ENCODE measurements at regions not wholly inside any gene's neighbourhood (a gene's known extent, or its start where the extent isn't known, plus 50 kb on each side); places are given as distances from the start of the nearest gene placed in this dataset.

DNA sequence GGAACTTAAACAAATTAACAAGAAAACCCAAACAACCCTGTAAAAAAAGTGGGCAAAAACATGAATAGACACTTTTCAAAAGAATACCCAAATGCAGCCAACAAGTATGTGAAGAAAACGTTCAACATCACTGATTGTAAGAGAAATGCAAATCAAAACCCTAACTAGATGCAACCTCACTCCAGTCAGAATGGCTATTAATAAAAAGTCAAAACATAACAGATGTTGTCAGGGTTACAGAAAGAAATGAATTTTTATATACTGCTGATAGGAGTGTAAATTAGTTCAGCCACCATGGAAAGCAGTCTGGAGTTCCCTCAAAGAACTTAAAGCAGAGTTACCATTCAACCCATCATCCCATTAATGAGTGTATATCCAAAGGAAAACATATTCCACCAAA lies 479.0 kb downstream of the MTRR start:
- no peak overlapping the region for H3K4me3 ChIP-seq (ENCODE audit: low read depth, poor library complexity, severe bottlenecking)
- intact Hi-C loops (cut with DNase I; ENCODE audit: low total_unique reads) = no loop called here
- no peak for TF ChIP-seq POLR2A (IDR thresholded peaks at IDR 0.05)
- TF ChIP-seq, protein P1, sequence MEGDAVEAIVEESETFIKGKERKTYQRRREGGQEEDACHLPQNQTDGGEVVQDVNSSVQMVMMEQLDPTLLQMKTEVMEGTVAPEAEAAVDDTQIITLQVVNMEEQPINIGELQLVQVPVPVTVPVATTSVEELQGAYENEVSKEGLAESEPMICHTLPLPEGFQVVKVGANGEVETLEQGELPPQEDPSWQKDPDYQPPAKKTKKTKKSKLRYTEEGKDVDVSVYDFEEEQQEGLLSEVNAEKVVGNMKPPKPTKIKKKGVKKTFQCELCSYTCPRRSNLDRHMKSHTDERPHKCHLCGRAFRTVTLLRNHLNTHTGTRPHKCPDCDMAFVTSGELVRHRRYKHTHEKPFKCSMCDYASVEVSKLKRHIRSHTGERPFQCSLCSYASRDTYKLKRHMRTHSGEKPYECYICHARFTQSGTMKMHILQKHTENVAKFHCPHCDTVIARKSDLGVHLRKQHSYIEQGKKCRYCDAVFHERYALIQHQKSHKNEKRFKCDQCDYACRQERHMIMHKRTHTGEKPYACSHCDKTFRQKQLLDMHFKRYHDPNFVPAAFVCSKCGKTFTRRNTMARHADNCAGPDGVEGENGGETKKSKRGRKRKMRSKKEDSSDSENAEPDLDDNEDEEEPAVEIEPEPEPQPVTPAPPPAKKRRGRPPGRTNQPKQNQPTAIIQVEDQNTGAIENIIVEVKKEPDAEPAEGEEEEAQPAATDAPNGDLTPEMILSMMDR (IDR thresholded peaks at IDR 0.05) = no peak
- no peak for DNase-seq (ENCODE audit: low spot score in 2 of 2)
- 40 to 56% methylated on average over 1 of the region's 1 CpG for WGBS, 2 donors

DNA sequence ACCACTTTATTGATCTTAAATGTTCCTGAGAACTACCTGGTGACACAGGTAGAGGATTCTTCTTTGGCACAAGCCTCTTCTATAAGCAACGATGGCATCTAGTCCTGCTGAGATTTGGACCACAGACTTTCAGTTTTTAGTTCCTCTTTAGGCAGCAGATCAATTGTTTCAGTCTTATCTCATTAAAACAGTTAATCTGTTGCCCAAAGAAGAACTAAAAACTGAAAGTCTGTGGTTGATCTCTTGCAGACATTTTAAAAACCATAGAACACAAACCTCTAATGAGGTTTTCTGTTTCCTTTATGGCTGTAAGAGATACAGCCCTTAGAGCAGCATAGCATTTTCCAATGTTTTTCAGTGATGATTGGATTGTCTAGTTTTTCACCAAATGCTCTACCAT lies 480.9 kb downstream of the MTRR start:
- no peak for TF ChIP-seq POLR2A (IDR thresholded peaks at IDR 0.05)
- TF ChIP-seq, protein P1 (IDR thresholded peaks at IDR 0.05) = no peak
- WGBS, 2 donors = 62 to 70% methylated on average over 1 of the region's 1 CpG
- intact Hi-C loops (cut with DNase I; ENCODE audit: low total_unique reads) = no loop called here
- no peak for DNase-seq (ENCODE audit: low spot score in 2 of 2)
- H3K4me3 ChIP-seq (ENCODE audit: low read depth, poor library complexity, severe bottlenecking) = no peak overlapping the region

DNA sequence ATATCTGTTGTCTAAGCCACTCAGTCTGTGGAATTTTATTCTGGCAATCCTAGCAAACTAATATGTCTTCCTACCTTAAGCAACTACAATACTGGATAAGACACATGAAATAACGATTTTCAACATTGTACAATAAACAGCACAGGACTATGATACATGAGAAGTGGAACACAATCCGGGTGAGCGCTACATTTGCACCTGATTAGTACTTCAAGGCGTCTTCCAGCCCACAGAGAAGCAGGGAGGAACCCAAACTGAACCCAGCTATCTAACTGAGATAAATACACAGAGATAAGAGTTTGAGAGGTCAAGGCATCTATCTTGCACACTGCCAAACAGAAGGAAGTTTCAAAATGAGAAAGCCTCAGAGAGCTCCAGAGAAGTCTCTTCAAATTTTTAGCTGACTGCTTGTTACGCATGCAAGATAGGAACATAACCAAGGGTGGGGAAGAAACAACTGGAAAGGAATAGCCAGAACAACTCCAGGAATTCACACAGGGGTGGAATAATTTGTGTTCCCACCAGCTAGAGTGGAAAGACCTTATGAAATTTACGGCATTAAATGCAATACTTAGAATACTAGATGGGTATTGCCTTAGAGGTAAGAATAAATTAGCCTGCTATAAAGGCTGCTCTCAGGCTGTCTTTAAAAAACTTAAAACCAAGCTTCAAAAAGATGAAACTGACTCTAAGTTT lies 481.8 kb downstream of the MTRR start:
- intact Hi-C loops (cut with DNase I; ENCODE audit: low total_unique reads) = no loop called here
- TF ChIP-seq, protein P1 (IDR thresholded peaks at IDR 0.05) = no peak
- no peak for TF ChIP-seq POLR2A (IDR thresholded peaks at IDR 0.05)
- DNase-seq (ENCODE audit: low spot score in 2 of 2) = no peak
- WGBS, 2 donors = 85 to 87% methylated on average over 6 of the region's 6 CpGs
- no peak overlapping the region for H3K4me3 ChIP-seq (ENCODE audit: low read depth, poor library complexity, severe bottlenecking)

DNA sequence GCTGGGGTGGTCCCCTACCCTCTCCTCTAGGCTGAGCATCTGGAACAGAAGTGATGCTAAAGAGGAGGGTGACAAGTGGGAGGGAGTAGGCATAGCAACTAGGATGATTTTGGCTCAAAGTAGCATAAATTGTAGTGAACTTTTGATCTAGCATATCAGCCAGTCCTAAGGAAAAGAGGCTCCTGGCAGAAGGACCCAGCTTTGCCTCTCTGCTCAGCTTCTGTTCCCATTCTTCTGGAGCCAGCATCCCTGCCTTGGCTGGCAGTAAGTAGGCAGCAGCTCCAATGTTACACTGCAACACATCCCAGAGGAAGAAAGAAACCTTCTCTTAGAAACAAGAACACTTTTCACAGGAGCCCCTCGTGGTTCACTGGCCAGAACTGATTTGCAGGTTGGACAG lies 487.0 kb downstream of the MTRR start:
- WGBS, 2 donors = 50 to 59% methylated on average over 1 of the region's 1 CpG
- intact Hi-C loops (cut with DNase I; ENCODE audit: low total_unique reads) = no loop called here
- no peak for TF ChIP-seq POLR2A (IDR thresholded peaks at IDR 0.05)
- TF ChIP-seq, protein P1 (IDR thresholded peaks at IDR 0.05) = no peak
- no peak for DNase-seq (ENCODE audit: low spot score in 2 of 2)
- no peak overlapping the region for H3K4me3 ChIP-seq (ENCODE audit: low read depth, poor library complexity, severe bottlenecking)

DNA sequence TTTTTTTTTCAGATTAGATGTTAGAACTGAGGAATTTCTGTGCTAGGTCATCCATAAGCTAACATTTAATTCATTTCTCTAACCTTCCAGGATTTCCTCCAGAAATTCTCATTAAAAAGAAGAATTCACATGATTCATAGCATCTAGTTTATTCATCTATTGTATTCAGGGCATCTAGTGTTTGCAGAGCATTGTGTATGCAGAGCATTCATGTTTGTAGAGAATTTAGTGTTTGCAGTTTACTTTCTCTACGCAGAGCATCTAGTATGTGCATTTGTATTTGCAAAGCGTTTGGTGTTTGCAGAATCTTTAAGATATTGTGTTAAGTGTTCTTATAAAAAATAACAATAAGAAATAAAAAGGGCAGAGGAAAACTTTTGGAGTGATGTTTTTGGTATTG lies 491.1 kb downstream of the MTRR start:
- intact Hi-C loops (cut with DNase I; ENCODE audit: low total_unique reads) = no loop called here
- DNase-seq (ENCODE audit: low spot score in 2 of 2) = no peak
- H3K4me3 ChIP-seq (ENCODE audit: low read depth, poor library complexity, severe bottlenecking) = no peak overlapping the region
- 46 to 47% methylated on average over 2 of the region's 2 CpGs for WGBS, 2 donors
- TF ChIP-seq, protein P1 (IDR thresholded peaks at IDR 0.05) = no peak
- TF ChIP-seq POLR2A (IDR thresholded peaks at IDR 0.05) = no peak

DNA sequence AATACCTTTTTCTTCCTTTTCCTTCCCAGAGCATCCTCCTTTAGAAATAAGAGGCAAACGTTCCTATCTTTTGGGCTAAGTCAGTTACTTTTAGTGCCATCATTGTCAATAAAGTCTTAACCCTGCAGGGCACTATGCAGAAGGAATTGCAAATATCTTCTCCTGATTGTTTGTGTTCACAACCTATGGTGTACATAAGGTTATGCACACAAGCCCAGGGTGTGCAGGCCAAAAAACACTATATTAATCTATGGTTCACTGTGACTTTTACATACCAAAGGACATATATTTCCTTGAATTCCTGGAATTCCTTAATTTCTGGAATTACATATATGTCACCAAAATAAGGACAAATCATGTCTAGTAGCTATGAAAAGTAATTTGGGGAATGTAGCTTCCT lies 493.5 kb downstream of the MTRR start:
- intact Hi-C loops (cut with DNase I; ENCODE audit: low total_unique reads) = no loop called here
- H3K4me3 ChIP-seq (ENCODE audit: low read depth, poor library complexity, severe bottlenecking) = no peak overlapping the region
- no peak for TF ChIP-seq POLR2A (IDR thresholded peaks at IDR 0.05)
- TF ChIP-seq, protein P1 (IDR thresholded peaks at IDR 0.05) = no peak
- no peak for DNase-seq (ENCODE audit: low spot score in 2 of 2)
- 41 to 60% methylated on average over 1 of the region's 1 CpG for WGBS, 2 donors

All from lower leg skin (tissue), 4 donors.